A549 (cell line): ENCODE measurements at regions not wholly inside any gene's neighbourhood (a gene's known extent, or its start where the extent isn't known, plus 50 kb on each side); places are given as distances from the start of the nearest gene placed in this dataset.

Experiments
- ATAC-seq, 2 experiments: fragments of 200-7000 bp in 1 of 2; fragments of >200 bp in 1 of 2; cut with Nextera tagmentation in 1 of 2; cut with Tn5 transposase in 1 of 2; 3 replicates each; pipeline versions ENCODE4 v1.8.0 to v1.9.1; 2018 to 2020; ENCODE audit warnings: mild to moderate bottlenecking in 1 of 2, moderate library complexity in 1 of 2
- CTCF ChIA-PET: fragments of 300-600 bp; sonication (Branson Sonifier 250); formaldehyde crosslinking; extraction: SDS; loops from one replicate; lab custom pipeline; 2021; ENCODE audit warnings: antibody characterized with exemption, inconsistent platforms; lab: Yijun Ruan, JAX
- POLR2A ChIA-PET: fragments of 350-600 bp; formaldehyde crosslinking; extraction: SDS; loops from one replicate; lab custom pipeline; 2021; ENCODE audit warnings: antibody characterized with exemption, inconsistent platforms; lab: Yijun Ruan, JAX
- DNase-seq, 2 experiments: peaks; one replicate each; pipeline versions ENCODE4 v3.0.0 to v3.0.0-alpha.2; 2011 to 2016; ENCODE audit warnings: low read depth in 1 of 2, low spot score in 1 of 2
- FAIRE-seq: peaks from 2 replicates; lab custom pipeline; 2011; peaks lifted over from hg19 to GRCh38; lab: Jason Lieb, UNC
- H3K27ac ChIP-seq, 2 experiments: fragments of >200 bp; sonication (Bioruptor Twin); formaldehyde crosslinking; 3 replicates each; pipeline ENCODE4 v1.5.1; 2016 to 2017
- H3K4me1 ChIP-seq: fragments of >200 bp; sonication (Bioruptor Twin); formaldehyde crosslinking; 3 replicates; pipeline ENCODE4 v1.6.1; 2016
- H3K4me2 ChIP-seq: fragments of >200 bp; sonication (Bioruptor Twin); formaldehyde crosslinking; 3 replicates; pipeline ENCODE4 v1.6.1; 2016
- H3K4me3 ChIP-seq: fragments of >200 bp; sonication (Bioruptor Twin); formaldehyde crosslinking; 3 replicates; pipeline ENCODE4 v1.5.1; 2016
- H3K9me3 ChIP-seq: fragments of >200 bp; sonication (Bioruptor Twin); formaldehyde crosslinking; 3 replicates; pipeline ENCODE4 v1.6.1; 2016
- CBX8 ChIP-seq: fragments of 200-600 bp; sonication (generic); IDR thresholded peaks from 2 replicates; pipeline ENCODE4 v1.6.1; 2016
- CEBPB ChIP-seq, 2 experiments: fragments of >200 bp in 1 of 2; sonication (Bioruptor Twin) in 1 of 2; formaldehyde crosslinking in 1 of 2; IDR thresholded peaks; 2 replicates each; pipeline ENCODE4 v1.6.1; 2012 to 2016
- CHD2 ChIP-seq: fragments of 150-350 bp; IDR thresholded peaks from 2 replicates; pipeline ENCODE4 v1.6.1; 2014; ENCODE audit warnings: low read length; ENCODE audit not compliant: partially characterized antibody
- CHD4 ChIP-seq: fragments of 200-600 bp; sonication (generic); IDR thresholded peaks from 2 replicates; pipeline ENCODE4 v1.6.1; 2016; ENCODE audit warnings: antibody characterized with exemption, mild to moderate bottlenecking, borderline replicate concordance
- CTCF ChIP-seq: fragments of >200 bp; sonication (Bioruptor Twin); formaldehyde crosslinking; IDR thresholded peaks from 3 replicates; pipeline ENCODE4 v1.5.1; 2016
- EHMT2 ChIP-seq: fragments of 200-600 bp; sonication (generic); IDR thresholded peaks from 2 replicates; pipeline ENCODE4 v1.6.1; 2016; ENCODE audit warnings: antibody characterized with exemption, low read depth, mild to moderate bottlenecking, moderate library complexity
- ELK1 ChIP-seq: fragments of 150-350 bp; IDR thresholded peaks from 2 replicates; pipeline ENCODE4 v1.6.1; 2014; ENCODE audit warnings: low read depth, mild to moderate bottlenecking, low read length
- ESRRA ChIP-seq: fragments of 150-350 bp; IDR thresholded peaks from 2 replicates; pipeline ENCODE4 v1.6.1; 2014; ENCODE audit warnings: mild to moderate bottlenecking, low read length, borderline replicate concordance
- FOSB ChIP-seq: fragments of 250-450 bp; sonication (Bioruptor Pico); IDR thresholded peaks from 2 replicates; pipeline ENCODE4 v1.5.0; 2020; ENCODE audit warnings: mild to moderate bottlenecking, moderate library complexity
- HDAC2 ChIP-seq: fragments of 200-600 bp; sonication (generic); IDR thresholded peaks from 2 replicates; pipeline ENCODE4 v1.6.1; 2016
- HEYL ChIP-seq: fragments of 250-450 bp; sonication (Bioruptor Pico); IDR thresholded peaks from 2 replicates; pipeline ENCODE4 v1.8.0; 2021; ENCODE audit warnings: mild to moderate bottlenecking, moderate library complexity
- HOXA7 ChIP-seq: fragments of 250-450 bp; sonication (Bioruptor Pico); IDR thresholded peaks from 2 replicates; pipeline ENCODE4 v1.5.0; 2020; ENCODE audit warnings: mild to moderate bottlenecking, moderate library complexity
- JUN ChIP-seq, 2 experiments: fragments of >200 bp; sonication (Bioruptor Twin); formaldehyde crosslinking; IDR thresholded peaks; 2 replicates in 1 of 2; 3 replicates in 1 of 2; pipeline ENCODE4 v1.6.1; 2016 to 2017
- KDM1A ChIP-seq: fragments of 200-600 bp; sonication (generic); IDR thresholded peaks from 2 replicates; pipeline ENCODE4 v1.6.1; 2016; ENCODE audit warnings: low read depth, mild to moderate bottlenecking
- KDM5A ChIP-seq: fragments of 200-600 bp; sonication (generic); IDR thresholded peaks from 2 replicates; pipeline ENCODE4 v1.6.1; 2016; ENCODE audit warnings: antibody characterized with exemption, mild to moderate bottlenecking
- MAFK ChIP-seq: fragments of 450-650 bp; IDR thresholded peaks from 2 replicates; pipeline ENCODE4 v1.6.1; 2014; ENCODE audit not compliant: partially characterized antibody
- NPAS2 ChIP-seq: fragments of 250-450 bp; sonication (Bioruptor Pico); IDR thresholded peaks from 2 replicates; pipeline ENCODE4 v1.8.0; 2022; ENCODE audit warnings: mild to moderate bottlenecking, moderate library complexity, borderline replicate concordance
- RCOR1 ChIP-seq: fragments of 150-350 bp; IDR thresholded peaks from 2 replicates; pipeline ENCODE4 v1.6.1; 2014; ENCODE audit warnings: antibody characterized with exemption, low read length, low read depth
- RNF2 ChIP-seq: fragments of 200-600 bp; sonication (generic); IDR thresholded peaks from 2 replicates; pipeline ENCODE4 v1.6.1; 2016; ENCODE audit warnings: low read depth, mild to moderate bottlenecking, antibody characterized with exemption, moderate library complexity, borderline replicate concordance
- SREBF2 ChIP-seq: fragments of 450-650 bp; IDR thresholded peaks from 2 replicates; pipeline ENCODE4 v1.6.1; 2014; ENCODE audit warnings: mild to moderate bottlenecking, moderate library complexity
- TFCP2L1 ChIP-seq: fragments of 250-450 bp; sonication (Bioruptor Pico); IDR thresholded peaks from 2 replicates; pipeline ENCODE4 v1.5.0; 2021; ENCODE audit warnings: mild to moderate bottlenecking
- TP53 ChIP-seq: fragments of 250-450 bp; sonication (Bioruptor Pico); IDR thresholded peaks from 2 replicates; pipeline ENCODE4 v1.5.0; 2021; ENCODE audit warnings: mild to moderate bottlenecking, moderate library complexity
- USF2 ChIP-seq: fragments of 450-650 bp; IDR thresholded peaks from 2 replicates; pipeline ENCODE4 v1.6.1; 2014; ENCODE audit warnings: antibody characterized with exemption
- ZNF302 ChIP-seq: fragments of 250-450 bp; sonication (Bioruptor Pico); IDR thresholded peaks from 2 replicates; pipeline ENCODE4 v1.9.0; 2021; ENCODE audit warnings: inconsistent platforms, mild to moderate bottlenecking, moderate library complexity
- WGBS: methylation state at CpG from one replicate; pipeline ENCODE4 v1.1.6; 2017; ENCODE audit errors: missing lambda C conversion rate; 5-methylcytosine and 5-hydroxymethylcytosine counted together
- TF ChIP-seq, protein P1 (sequence below): IDR thresholded peaks from 2 replicates; pipeline ENCODE4 v1.6.1; 2012; ENCODE audit warnings: low read depth, borderline replicate concordance
- TF ChIP-seq, protein P2 (sequence below): IDR thresholded peaks from 2 replicates; pipeline ENCODE4 v1.6.1; 2012

DNA sequence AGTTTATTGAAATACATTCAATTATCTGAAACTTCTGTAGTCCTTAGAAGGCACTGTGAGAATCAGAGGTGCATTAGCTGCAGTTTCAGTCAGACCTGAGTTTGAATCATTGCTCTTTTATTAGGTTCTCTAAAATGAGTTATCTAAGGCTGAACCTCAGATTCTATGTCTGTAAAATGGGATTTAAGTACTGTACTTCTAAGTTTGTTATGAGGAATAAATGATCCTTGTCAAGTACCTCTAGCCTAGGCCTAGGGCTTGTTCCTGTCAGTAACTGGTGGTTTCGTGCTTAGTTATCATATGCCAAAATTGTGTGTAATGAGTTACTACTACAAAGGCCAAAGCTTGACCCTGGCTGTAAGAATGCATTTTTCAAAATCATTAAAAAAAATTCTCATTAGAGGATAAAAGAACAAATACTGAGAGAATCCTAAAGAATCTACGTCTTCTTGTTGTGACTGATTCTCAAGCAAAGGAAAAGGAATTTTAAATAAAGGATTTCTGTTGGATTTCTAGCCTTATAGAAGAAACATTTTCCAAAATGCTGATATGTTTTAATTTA lies 65.8 kb downstream of the SLIT2 start:
- H3K4me2 ChIP-seq, result no peak overlapping the region
- H3K4me3 ChIP-seq, result no peak overlapping the region
- WGBS, result 9% methylated on average over 2 of the region's 2 CpGs
- TF ChIP-seq USF2, result no peak
- no peak for TF ChIP-seq ELK1
- TF ChIP-seq TP53, result no peak
- no peak for TF ChIP-seq EHMT2
- TF ChIP-seq ESRRA, result no peak
- no peak for TF ChIP-seq CHD4
- TF ChIP-seq JUN (IDR thresholded peaks at IDR 0.05), result no peak
- no peaks in the 10 kb centered on the region for H3K9me3 ChIP-seq
- H3K4me1 ChIP-seq, result no peaks in the 10 kb centered on the region
- ChIA-PET POLR2A (no interaction called here), CTCF (interaction anchor here (0.6 kb wide), 1 partner anchor 20 kb away, joined by 3 read pairs; no protein-coding TSS in a partner anchor)
- ATAC-seq (no peak), FAIRE-seq (no peak), DNase-seq (no peak)
- H3K27ac ChIP-seq, result no peak overlapping the region

- 10% methylated on average over 8 of the region's 8 CpGs for WGBS
- no peak overlapping the region for H3K27ac ChIP-seq
- no peak for DNase-seq
- CTCF ChIA-PET, result interaction anchor here (0.6 kb wide), 1 partner anchor 20 kb away, joined by 3 read pairs; no protein-coding TSS in a partner anchor
- H3K9me3 ChIP-seq, result no peaks in the 10 kb centered on the region
- H3K4me3 ChIP-seq, result no peak overlapping the region
- TF ChIP-seq, protein P1, sequence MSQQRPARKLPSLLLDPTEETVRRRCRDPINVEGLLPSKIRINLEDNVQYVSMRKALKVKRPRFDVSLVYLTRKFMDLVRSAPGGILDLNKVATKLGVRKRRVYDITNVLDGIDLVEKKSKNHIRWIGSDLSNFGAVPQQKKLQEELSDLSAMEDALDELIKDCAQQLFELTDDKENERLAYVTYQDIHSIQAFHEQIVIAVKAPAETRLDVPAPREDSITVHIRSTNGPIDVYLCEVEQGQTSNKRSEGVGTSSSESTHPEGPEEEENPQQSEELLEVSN, result no peak
- TF ChIP-seq JUN (IDR thresholded peaks at IDR 0.05) (no peak), TFCP2L1 (no peak), CHD2 (no peak)
- TF ChIP-seq, all 56 proteins: peak for 0
- Histone ChIP-seq H3K4me2 (no peak overlapping the region), H3K4me1 (no peaks in the 10 kb centered on the region)
- FAIRE-seq (no peak), ATAC-seq (no peak)
- POLR2A ChIA-PET, result no interaction called here
Observed at GRCh38 chr4:20318001-20318908, 66.5 kb downstream of the SLIT2 start.

- ATAC-seq (no peak), FAIRE-seq (no peak), DNase-seq (no peak)
- Histone ChIP-seq H3K4me1 (no peaks in the 10 kb centered on the region), H3K4me3 (no peak overlapping the region), H3K9me3 (no peaks in the 10 kb centered on the region), H3K27ac (no peak overlapping the region), H3K4me2 (no peak overlapping the region)
- CTCF ChIA-PET, result no interaction called here
- POLR2A ChIA-PET, result no interaction called here
- WGBS, result 6% methylated on average over 1 of the region's 1 CpG
- TF ChIP-seq CHD2 (no peak), KDM1A (no peak), CEBPB (IDR thresholded peaks at IDR 0.05) (no peak), MAFK (no peak), KDM5A (no peak), NPAS2 (CRISPR knock-in tag) (no peak), HOXA7 (CRISPR knock-in tag) (no peak), JUN (IDR thresholded peaks at IDR 0.05) (no peak), EHMT2 (no peak), RNF2 (no peak), HDAC2 (no peak), CBX8 (no peak), ZNF302 (CRISPR knock-in tag) (no peak), FOSB (CRISPR knock-in tag) (no peak), SREBF2 (no peak), HEYL (CRISPR knock-in tag) (no peak), RCOR1 (no peak), TP53 (no peak), CTCF (no peak)
- TF ChIP-seq, protein P2, sequence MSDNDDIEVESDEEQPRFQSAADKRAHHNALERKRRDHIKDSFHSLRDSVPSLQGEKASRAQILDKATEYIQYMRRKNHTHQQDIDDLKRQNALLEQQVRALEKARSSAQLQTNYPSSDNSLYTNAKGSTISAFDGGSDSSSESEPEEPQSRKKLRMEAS, result no peak
Observed at GRCh38 chr4:20318909-20319277, 67.2 kb downstream of the SLIT2 start.
